Head of caudate nucleus (tissue), 42 donors: ENCODE measurements at regions not wholly inside any gene's neighbourhood (a gene's known extent, or its start where the extent isn't known, plus 50 kb on each side); places are given as distances from the start of the nearest gene placed in this dataset.
"Not testable (repeated sequence)": the region's sequence is repeated elsewhere in the genome, so short reads cannot be mapped to it uniquely, and the experiment has no call there.

Source experiments
- DNase-seq, 42 donors: peaks; one replicate each; pipeline versions ENCODE4 v3.0.0 to v3.0.0-alpha.2; 2020 to 2021; ENCODE audit warnings: mixed read lengths in 7 of 42
- intact Hi-C: fragments of 100-400 bp; cut with DNase I; formaldehyde crosslinking; loops from one replicate; pipeline ENCODE4 v1.15.0; 2022

- no peak for DNase-seq
- intact Hi-C loops: no loop called here
These were observed 315.3 kb downstream of the PAPSS1 start for GRCh38 chr4:107404591-107405300.

GRCh38 chr4:107402291-107402690 lies 317.7 kb downstream of the PAPSS1 start:
- no peak for DNase-seq
- intact Hi-C loops: no loop called here

GRCh38 chr4:107392951-107393350 lies 327.1 kb downstream of the PAPSS1 start:
- DNase-seq: no peak
- intact Hi-C loops: no loop called here

GRCh38 chr4:107392380-107392779 lies 327.7 kb downstream of the PAPSS1 start:
- intact Hi-C loops: no loop called here
- no peak for DNase-seq

- intact Hi-C loops: no loop called here
These were observed 328.4 kb downstream of the PAPSS1 start for GRCh38 chr4:107391630-107392028.

GRCh38 chr4:107391009-107391629 lies 328.9 kb downstream of the PAPSS1 start:
- intact Hi-C loops: no loop called here
- DNase-seq: no peak

More at GRCh38 chr4:107391630-107392028, 328.4 kb downstream of the PAPSS1 start:
- DNase-seq: no peak

GRCh38 chr4:107389965-107390364 lies 330.1 kb downstream of the PAPSS1 start:
- DNase-seq: no peak
- intact Hi-C loops: no loop called here

- DNase-seq: no peak
- intact Hi-C loops: no loop called here
These were observed 331.2 kb downstream of the PAPSS1 start for GRCh38 chr4:107388736-107389274.

GRCh38 chr4:107380836-107381438 lies 339.1 kb downstream of the PAPSS1 start:
- intact Hi-C loops: no loop called here

GRCh38 chr4:107380190-107380589 lies 339.8 kb downstream of the PAPSS1 start:
- intact Hi-C loops: no loop called here
- DNase-seq: no peak

More at GRCh38 chr4:107380836-107381438, 339.1 kb downstream of the PAPSS1 start:
- DNase-seq: no peak

- no peak for DNase-seq
These were observed 340.8 kb downstream of the PAPSS1 start for GRCh38 chr4:107379054-107379869.

GRCh38 chr4:107376293-107376692 lies 340.2 kb upstream of the DKK2 start:
- no peak for DNase-seq
- intact Hi-C loops: no loop called here

More at GRCh38 chr4:107379054-107379869, 340.8 kb downstream of the PAPSS1 start:
- intact Hi-C loops: no loop called here

GRCh38 chr4:107366900-107367299 lies 330.8 kb upstream of the DKK2 start:
- intact Hi-C loops: no loop called here
- no peak for DNase-seq

- no peak for DNase-seq
- intact Hi-C loops: no loop called here
These were observed 330.1 kb upstream of the DKK2 start for GRCh38 chr4:107366016-107366735.

- intact Hi-C loops: no loop called here
These were observed 327.0 kb upstream of the DKK2 start for GRCh38 chr4:107363125-107363524.

GRCh38 chr4:107359208-107359607 lies 323.1 kb upstream of the DKK2 start:
- intact Hi-C loops: no loop called here
- no peak for DNase-seq

More at GRCh38 chr4:107363125-107363524, 327.0 kb upstream of the DKK2 start:
- no peak for DNase-seq

GRCh38 chr4:107354304-107354703 lies 318.2 kb upstream of the DKK2 start:
- intact Hi-C loops, DNase-seq: not testable (repeated sequence)

GRCh38 chr4:107351196-107351595 lies 315.1 kb upstream of the DKK2 start:
- DNase-seq: no peak
- intact Hi-C loops: no loop called here

GRCh38 chr4:107349732-107350131 lies 313.6 kb upstream of the DKK2 start:
- no peak for DNase-seq
- intact Hi-C loops: no loop called here
